Cardiac fibroblast (primary cell): ENCODE measurements at regions not wholly inside any gene's neighbourhood (a gene's known extent, or its start where the extent isn't known, plus 50 kb on each side); places are given as distances from the start of the nearest gene placed in this dataset.

Experiments used
- DNase-seq, 2 donors: peaks; one replicate each; pipeline versions ENCODE4 v3.0.0 to v3.0.0-alpha.2; 2010; ENCODE audit warnings: low read depth in 2 of 2
- H3K4me3 ChIP-seq, 2 donors: replicated peaks in 1 of 2; 1 replicate in 1 of 2; 2 replicates in 1 of 2; pipeline ENCODE4 v1.5.1; 2011; ENCODE audit warnings: low read depth in 2 of 2, low read length in 2 of 2, mild to moderate bottlenecking in 2 of 2, moderate library complexity in 1 of 2
- TF ChIP-seq, protein P1 (sequence below): IDR thresholded peaks from one replicate; pipeline ENCODE4 v1.5.1; 2011; ENCODE audit warnings: low read depth, mild to moderate bottlenecking, low read length, inconsistent platforms

DNA sequence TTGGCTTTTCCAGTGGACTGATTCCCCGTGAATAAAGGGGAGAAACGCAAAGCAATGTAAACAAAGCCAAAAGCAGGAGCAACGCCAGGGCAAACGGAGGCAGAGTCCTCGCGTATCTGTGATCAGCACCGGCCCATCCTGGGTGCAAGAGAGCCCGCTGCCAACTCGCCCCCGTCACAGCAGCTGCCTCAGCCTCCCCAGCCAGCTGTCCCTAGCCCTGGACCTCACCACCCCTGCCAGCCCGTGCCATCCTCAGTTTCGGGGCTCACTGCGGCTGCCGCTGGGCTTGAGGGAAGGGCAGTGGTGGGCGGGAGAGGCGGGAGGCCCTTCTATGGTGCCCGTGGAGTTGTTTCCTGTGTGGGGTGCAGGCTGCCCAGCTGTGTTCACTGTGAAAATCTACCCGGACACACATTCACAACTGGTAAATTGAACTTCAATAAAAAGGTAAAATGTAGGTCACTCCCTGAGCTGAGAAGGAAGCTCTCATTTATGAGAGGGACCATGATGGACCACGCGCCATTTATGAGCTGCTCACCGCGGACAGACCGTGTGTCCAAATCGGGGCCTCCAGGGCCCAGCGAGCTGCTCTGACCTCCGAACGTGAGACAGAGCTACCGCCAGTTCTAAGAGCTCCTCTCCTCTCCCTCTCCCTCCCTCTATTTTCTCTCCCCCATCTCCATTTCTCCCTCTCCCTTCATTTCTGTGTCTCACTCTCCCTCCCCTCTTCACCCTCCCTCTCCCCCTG is 330.5 kb upstream of the SFSWAP start:
- H3K4me3 ChIP-seq = no peak overlapping the region
- TF ChIP-seq, protein P1, sequence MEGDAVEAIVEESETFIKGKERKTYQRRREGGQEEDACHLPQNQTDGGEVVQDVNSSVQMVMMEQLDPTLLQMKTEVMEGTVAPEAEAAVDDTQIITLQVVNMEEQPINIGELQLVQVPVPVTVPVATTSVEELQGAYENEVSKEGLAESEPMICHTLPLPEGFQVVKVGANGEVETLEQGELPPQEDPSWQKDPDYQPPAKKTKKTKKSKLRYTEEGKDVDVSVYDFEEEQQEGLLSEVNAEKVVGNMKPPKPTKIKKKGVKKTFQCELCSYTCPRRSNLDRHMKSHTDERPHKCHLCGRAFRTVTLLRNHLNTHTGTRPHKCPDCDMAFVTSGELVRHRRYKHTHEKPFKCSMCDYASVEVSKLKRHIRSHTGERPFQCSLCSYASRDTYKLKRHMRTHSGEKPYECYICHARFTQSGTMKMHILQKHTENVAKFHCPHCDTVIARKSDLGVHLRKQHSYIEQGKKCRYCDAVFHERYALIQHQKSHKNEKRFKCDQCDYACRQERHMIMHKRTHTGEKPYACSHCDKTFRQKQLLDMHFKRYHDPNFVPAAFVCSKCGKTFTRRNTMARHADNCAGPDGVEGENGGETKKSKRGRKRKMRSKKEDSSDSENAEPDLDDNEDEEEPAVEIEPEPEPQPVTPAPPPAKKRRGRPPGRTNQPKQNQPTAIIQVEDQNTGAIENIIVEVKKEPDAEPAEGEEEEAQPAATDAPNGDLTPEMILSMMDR = no peak
- no peak for DNase-seq

DNA sequence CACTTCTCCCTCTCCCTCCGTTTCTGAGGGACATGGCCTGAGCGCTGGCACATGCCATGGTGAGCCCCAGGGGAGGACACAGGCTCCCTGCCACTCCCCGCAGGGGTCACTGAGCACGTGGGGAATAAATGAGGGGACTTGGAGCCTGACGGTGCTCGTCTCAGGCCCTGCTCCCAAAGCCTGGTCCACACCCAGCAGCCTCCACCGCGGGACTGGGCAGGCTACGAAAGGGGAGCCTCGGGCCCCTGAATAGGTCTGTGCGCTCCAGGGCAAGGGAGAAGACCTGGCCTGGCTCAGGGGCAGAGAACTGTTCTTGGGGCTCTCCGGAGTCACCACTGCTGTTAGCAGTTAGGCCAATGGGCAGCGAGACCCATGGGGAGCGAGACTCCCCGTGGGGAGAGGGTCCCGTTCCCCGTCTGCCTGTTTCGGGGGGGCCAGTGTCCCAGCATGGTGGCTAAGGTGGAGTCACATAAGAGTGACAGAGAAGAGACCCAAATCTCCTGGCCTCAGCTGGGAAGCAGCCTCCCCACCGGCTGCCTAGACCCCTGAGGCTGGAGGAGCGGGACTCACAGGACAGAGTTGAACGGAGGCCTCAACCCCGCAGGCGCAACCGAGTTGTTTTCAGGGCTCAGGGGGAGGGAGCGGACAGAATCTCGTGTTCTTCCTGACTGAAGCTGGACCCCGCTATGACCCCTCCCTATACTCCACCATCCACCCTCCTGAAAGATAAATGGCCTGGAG is 329.8 kb upstream of the SFSWAP start:
- no peak overlapping the region for H3K4me3 ChIP-seq
- TF ChIP-seq, protein P1 = no peak
- no peak for DNase-seq

DNA sequence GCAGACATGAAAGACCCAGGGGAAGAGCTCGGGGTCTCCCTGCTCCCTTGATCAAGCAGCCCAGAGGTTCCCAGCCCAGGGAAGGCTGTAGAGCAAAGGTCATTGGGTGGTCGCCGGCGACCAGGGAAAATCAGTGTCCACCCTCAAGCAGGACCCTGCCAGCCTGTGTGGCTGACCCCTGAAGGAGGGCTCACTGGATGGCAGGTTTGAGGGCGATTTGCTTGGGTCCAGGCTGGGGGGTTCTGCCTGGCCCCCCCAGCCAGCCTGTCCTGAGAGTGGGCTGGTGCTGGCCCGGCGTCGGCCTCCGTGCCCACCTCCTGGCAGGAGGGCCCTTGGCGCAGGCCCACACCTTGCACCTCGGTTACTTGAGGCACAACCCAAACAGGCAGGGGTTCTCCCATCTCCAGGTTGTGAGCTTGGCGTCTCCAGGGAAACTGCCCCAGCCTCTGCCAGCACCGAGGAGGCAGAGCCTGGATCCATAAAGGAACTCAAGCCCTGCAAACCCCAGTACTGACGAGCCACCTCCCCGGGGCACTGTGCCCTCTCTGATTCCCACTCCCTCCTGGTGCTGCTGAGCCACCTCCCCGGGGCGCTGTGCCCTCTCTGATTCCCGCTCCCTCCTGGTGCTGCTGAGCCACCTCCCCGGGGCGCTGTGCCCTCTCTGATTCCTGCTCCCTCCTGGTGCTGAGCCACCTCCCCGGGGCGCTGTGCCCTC is 329.0 kb upstream of the SFSWAP start:
- DNase-seq = no peak
- TF ChIP-seq, protein P1 = no peak
- H3K4me3 ChIP-seq = no peak overlapping the region

DNA sequence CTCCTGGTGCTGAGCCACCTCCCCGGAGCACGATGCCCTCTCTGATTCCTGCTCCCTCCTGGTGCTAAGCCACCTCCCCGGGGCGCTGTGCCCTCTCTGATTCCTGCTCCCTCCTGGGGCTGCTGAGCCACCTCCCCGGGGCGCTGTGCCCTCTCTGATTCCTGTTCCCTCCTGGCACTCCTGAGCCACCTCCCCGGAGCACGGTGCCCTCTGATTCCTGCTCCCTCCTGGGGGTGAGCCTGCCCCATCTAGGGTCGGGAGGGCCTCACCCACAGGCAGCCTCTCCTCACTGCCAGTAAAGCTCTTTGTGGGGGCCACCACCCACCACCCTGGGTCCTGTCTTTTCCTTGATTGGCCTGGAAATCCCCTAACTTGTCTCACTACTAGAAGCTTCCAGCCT is 327.6 kb upstream of the SFSWAP start:
- no peak for DNase-seq
- TF ChIP-seq, protein P1 = no peak
- no peak overlapping the region for H3K4me3 ChIP-seq

DNA sequence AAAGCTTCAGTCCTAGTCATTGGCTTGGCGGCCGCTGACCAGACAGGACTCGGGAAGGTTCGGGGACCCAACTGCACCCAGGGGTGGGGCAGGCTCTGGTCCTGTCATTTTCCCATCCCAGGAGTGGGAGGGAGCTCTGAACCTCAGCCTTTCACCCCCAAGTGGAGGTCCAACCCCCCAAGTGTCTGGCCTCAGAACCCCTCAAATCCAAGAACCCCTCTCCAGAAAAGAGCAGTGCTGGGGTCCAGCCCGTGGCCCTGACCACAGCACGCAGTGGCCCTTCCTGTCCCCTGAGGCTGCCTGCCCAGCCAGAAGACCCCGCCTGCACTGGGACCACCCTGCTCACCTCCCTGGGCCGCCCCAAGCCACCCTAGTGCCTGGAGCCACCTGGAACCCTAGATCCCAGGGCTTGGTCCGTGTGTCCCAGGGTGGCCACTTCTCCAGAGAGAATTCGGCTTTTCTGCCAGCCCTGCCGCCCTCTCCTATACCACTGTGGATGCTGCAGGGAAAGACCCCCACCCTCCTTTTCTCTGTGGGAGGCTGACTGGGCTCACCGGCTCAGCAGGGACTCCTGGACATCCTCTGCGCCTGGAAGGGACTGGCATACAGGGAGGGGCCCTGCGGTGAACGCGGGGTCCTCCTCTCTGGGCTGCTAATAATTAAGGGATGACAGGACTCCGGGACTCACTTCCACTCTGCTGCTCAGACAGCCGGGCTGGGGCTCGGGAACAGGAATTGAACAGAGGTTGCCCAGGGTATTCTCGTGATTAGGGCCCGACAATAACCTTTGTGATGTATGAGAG is 326.9 kb upstream of the SFSWAP start:
- no peak overlapping the region for H3K4me3 ChIP-seq
- no peak for DNase-seq
- TF ChIP-seq, protein P1 = no peak

DNA sequence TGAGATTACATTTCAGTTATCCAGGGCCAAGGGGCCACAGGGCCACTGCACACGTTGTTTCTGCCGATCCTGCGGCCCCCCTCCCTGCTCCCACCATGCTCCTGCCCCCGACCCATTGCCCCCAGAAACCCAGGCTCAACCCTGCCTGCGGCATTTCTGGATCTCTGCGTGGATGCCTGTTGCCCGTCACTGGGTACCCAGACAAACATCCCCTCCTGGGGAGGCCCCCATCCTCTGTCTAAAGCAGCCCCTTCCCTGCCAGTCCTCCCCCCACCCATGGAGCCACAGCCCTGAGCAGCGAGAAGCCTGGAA is 326.4 kb upstream of the SFSWAP start:
- no peak overlapping the region for H3K4me3 ChIP-seq
- no peak for DNase-seq
- TF ChIP-seq, protein P1 = no peak
